OCI-LY3 (cell line): ENCODE measurements at regions not wholly inside any gene's neighbourhood (a gene's known extent, or its start where the extent isn't known, plus 50 kb on each side); places are given as distances from the start of the nearest gene placed in this dataset.

Experiments
- H2AFZ ChIP-seq: fragments of 200-600, 300-600 bp; shearing (Covaris generic); 2 replicates; pipeline ENCODE4 v1.6.0; 2014; ENCODE audit warnings: antibody characterized with exemption, low read depth, low read length
- H3K27ac ChIP-seq: fragments of 200-600, 300-600 bp; sonication (generic); 2 replicates; pipeline ENCODE4 v1.5.1; 2014; ENCODE audit warnings: mild to moderate bottlenecking, low read length, moderate library complexity, mixed read lengths
- H3K27me3 ChIP-seq: fragments of 200-600, 300-600 bp; sonication (generic); 2 replicates; pipeline ENCODE4 v1.6.1; 2014; ENCODE audit warnings: low read depth, low read length, mixed read lengths
- H3K36me3 ChIP-seq: fragments of 200-600, 300-600 bp; sonication (generic); replicated peaks from 2 replicates; pipeline ENCODE3; 2014; ENCODE audit warnings: low read depth, low read length, mixed read lengths
- H3K4me1 ChIP-seq: fragments of 300-600, 200-600 bp; sonication (generic); 2 replicates; pipeline ENCODE4 v1.6.1; 2014; ENCODE audit warnings: low read length, mixed read lengths
- H3K4me2 ChIP-seq: fragments of 200-600, 300-600 bp; sonication (generic); 2 replicates; pipeline ENCODE4 v1.6.1; 2014; ENCODE audit warnings: low read length, mixed read lengths
- H3K4me3 ChIP-seq: fragments of 300-600, 200-600 bp; sonication (generic); 2 replicates; pipeline ENCODE4 v1.5.1; 2014; ENCODE audit warnings: antibody characterized with exemption, mild to moderate bottlenecking, low read length, moderate library complexity
- H3K79me2 ChIP-seq: fragments of 300-600, 200-600 bp; shearing (Covaris generic); 2 replicates; pipeline ENCODE4 v1.6.1; 2014; ENCODE audit warnings: mild to moderate bottlenecking, low read length, mixed read lengths
- H3K9ac ChIP-seq: fragments of 300-600, 200-600 bp; shearing (Covaris generic); 2 replicates; pipeline ENCODE4 v1.6.0; 2014; ENCODE audit warnings: mild to moderate bottlenecking, low read length, moderate library complexity
- H3K9me3 ChIP-seq: fragments of 200-600, 300-600 bp; shearing (Covaris generic); 2 replicates; pipeline ENCODE4 v1.6.1; 2014; ENCODE audit warnings: low read length, mixed read lengths; ENCODE audit not compliant: insufficient read depth
- H4K20me1 ChIP-seq: fragments of 200-600, 300-600 bp; sonication (generic); 2 replicates; pipeline ENCODE4 v1.6.1; 2016; ENCODE audit warnings: low read length, mixed read lengths; ENCODE audit not compliant: insufficient read depth
- EZH2phosphoT487 ChIP-seq: fragments of 200-600 bp; shearing (Covaris generic); IDR thresholded peaks from 2 replicates; pipeline ENCODE4 v1.6.1; 2018; ENCODE audit warnings: antibody characterized with exemption, mixed run types, low read depth
- TF ChIP-seq, protein P1 (sequence below): fragments of 200-600, 300-600 bp; sonication (generic); IDR thresholded peaks from 2 replicates; pipeline ENCODE4 v1.5.1; 2014; ENCODE audit warnings: antibody characterized with exemption, low read length, low read depth

DNA sequence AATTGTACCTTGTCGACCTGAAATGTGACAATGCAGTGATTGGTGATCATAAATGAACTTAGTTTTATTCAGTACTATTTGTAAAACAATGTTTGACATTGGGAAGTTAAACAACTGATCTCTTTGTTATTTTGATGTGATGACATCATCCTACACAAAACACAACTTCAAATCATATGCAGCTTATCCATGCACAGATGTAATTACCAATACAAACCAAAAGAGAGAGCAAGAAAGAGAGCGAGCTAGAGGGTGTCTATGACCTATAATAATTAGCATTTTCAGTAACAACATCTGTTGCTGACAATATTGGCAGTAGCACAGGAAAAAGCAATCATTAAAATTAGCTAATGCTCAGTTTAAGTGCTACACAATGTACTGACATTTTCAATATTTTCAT lies 320.9 kb downstream of the UTRN start:
- no peaks in the 10 kb centered on the region for H3K27me3 ChIP-seq
- H3K4me2 ChIP-seq = no peak overlapping the region
- no peak overlapping the region for H3K27ac ChIP-seq
- no peak overlapping the region for H2AFZ ChIP-seq
- H3K4me1 ChIP-seq = no peaks in the 10 kb centered on the region
- no peak overlapping the region for H3K9ac ChIP-seq
- H3K36me3 ChIP-seq = no peaks in the 10 kb centered on the region
- TF ChIP-seq, protein P1, sequence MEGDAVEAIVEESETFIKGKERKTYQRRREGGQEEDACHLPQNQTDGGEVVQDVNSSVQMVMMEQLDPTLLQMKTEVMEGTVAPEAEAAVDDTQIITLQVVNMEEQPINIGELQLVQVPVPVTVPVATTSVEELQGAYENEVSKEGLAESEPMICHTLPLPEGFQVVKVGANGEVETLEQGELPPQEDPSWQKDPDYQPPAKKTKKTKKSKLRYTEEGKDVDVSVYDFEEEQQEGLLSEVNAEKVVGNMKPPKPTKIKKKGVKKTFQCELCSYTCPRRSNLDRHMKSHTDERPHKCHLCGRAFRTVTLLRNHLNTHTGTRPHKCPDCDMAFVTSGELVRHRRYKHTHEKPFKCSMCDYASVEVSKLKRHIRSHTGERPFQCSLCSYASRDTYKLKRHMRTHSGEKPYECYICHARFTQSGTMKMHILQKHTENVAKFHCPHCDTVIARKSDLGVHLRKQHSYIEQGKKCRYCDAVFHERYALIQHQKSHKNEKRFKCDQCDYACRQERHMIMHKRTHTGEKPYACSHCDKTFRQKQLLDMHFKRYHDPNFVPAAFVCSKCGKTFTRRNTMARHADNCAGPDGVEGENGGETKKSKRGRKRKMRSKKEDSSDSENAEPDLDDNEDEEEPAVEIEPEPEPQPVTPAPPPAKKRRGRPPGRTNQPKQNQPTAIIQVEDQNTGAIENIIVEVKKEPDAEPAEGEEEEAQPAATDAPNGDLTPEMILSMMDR = no peak
- TF ChIP-seq EZH2phosphoT487 = no peak
- no peaks in the 10 kb centered on the region for H3K79me2 ChIP-seq
- no peaks in the 10 kb centered on the region for H4K20me1 ChIP-seq
- no peak overlapping the region for H3K4me3 ChIP-seq
- no peaks in the 10 kb centered on the region for H3K9me3 ChIP-seq

DNA sequence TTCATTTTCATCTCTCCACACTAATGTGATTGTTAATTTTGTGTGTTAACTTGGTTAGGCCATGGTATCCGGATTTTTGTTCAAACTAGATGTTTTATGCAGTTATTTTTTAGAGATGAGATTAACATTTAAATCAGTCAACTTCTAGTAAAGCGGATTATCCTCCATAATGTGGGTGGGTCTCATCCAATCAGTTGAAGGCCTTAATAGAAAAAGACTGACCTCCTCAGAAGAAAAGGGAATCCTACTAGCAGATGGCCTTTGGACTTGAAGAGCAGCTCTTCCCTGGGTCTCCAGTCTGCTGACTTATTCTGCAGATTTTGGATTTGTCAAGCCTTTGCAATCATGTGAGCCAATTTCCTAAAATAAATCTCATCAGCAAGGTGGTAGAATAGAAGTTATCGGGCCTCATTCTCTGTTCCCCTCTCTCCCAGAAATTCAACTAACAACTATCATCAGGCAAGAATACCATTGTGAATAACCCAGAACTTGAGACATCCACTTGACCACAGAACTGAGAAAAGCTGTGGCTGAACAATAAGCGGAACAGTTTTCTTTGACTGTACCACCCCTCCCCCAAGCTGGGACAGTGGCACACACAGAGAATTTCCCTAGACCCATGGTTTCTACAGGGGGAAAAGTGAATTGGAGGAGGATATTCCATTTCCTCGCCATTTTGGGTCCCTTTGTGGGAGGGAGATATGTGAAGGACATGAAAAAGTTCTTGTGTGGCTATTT lies 323.0 kb downstream of the UTRN start:
- Histone ChIP-seq H3K27me3 (peaks cover 6% of the 10 kb centered on the region; the same call in 1 of the 2 replicates), H2AFZ (no peak overlapping the region), H3K79me2 (no peaks in the 10 kb centered on the region), H3K9ac (no peak overlapping the region), H4K20me1 (no peaks in the 10 kb centered on the region), H3K27ac (no peak overlapping the region), H3K36me3 (no peaks in the 10 kb centered on the region), H3K4me1 (no peaks in the 10 kb centered on the region), H3K4me2 (no peak overlapping the region), H3K9me3 (no peaks in the 10 kb centered on the region), H3K4me3 (no peak overlapping the region)
- no peak for TF ChIP-seq EZH2phosphoT487
- TF ChIP-seq, protein P1 = no peak

DNA sequence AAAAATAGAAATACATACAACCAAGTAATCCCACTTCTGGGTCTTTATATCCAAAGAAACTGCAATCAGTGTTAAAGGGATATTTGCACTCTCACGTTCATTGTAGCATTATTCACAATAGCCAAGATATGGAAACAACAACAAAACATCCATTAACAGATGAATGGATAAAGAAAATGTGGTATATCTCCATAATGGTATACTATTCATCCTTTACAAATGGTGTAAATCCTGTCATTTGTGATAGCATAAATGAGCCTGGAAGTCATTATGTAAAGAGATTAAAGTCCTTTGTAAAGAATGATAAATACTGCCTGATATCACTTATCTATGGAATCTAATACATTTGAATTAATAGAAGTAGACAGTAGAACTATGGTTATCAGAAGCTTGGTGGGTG lies 327.7 kb downstream of the UTRN start:
- H3K9ac ChIP-seq = no peak overlapping the region
- no peak overlapping the region for H3K27ac ChIP-seq
- H3K4me2 ChIP-seq = no peak overlapping the region
- H3K4me3 ChIP-seq = no peak overlapping the region
- no peaks in the 10 kb centered on the region for H4K20me1 ChIP-seq
- H3K36me3 ChIP-seq = no peaks in the 10 kb centered on the region
- H2AFZ ChIP-seq = no peak overlapping the region
- H3K27me3 ChIP-seq = peaks cover 7% of the 10 kb centered on the region; the same call in 1 of the 2 replicates
- H3K79me2 ChIP-seq = no peaks in the 10 kb centered on the region
- H3K4me1 ChIP-seq = no peaks in the 10 kb centered on the region
- H3K9me3 ChIP-seq = no peaks in the 10 kb centered on the region
- no peak for TF ChIP-seq EZH2phosphoT487
- TF ChIP-seq, protein P1 = no peak

DNA sequence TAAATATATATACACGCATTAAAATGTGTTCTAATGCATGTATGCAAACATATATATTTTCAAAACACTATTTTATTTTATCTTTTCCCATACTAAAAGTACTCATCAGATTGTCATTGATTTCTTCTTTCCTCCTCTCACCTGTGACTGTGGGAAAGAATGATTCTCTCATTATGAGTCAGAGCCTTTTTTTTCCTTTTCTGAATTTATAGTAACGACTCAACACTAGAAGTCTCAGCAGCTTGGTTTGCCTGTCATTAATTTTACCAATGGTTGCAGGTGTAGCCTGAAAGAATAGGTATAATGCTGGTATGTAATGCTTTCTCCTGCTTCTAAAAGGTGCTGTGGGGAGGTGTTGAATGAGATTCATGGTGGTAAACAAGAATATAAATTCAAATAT lies 328.7 kb downstream of the UTRN start:
- no peak overlapping the region for H3K27ac ChIP-seq
- no peaks in the 10 kb centered on the region for H3K4me1 ChIP-seq

More for the DNA sequence above, 328.7 kb downstream of the UTRN start:
- H3K79me2 ChIP-seq = no peaks in the 10 kb centered on the region
- TF ChIP-seq EZH2phosphoT487 = no peak
- no peak overlapping the region for H3K9ac ChIP-seq
- H2AFZ ChIP-seq = no peak overlapping the region
- H3K27me3 ChIP-seq = peaks cover 7% of the 10 kb centered on the region; the same call in 1 of the 2 replicates
- no peak overlapping the region for H3K4me3 ChIP-seq
- no peaks in the 10 kb centered on the region for H3K36me3 ChIP-seq
- no peak overlapping the region for H3K4me2 ChIP-seq
- no peaks in the 10 kb centered on the region for H4K20me1 ChIP-seq
- H3K9me3 ChIP-seq = no peaks in the 10 kb centered on the region
